Keratinocyte (primary cell): ENCODE measurements at regions not wholly inside any gene's neighbourhood (a gene's known extent, or its start where the extent isn't known, plus 50 kb on each side); places are given as distances from the start of the nearest gene placed in this dataset.

Experiments used
- DNase-seq: peaks from one replicate; pipeline ENCODE4 v3.0.0-alpha.2; 2011; ENCODE audit warnings: low read depth, missing footprints, low spot score
- FAIRE-seq: peaks from 2 replicates; lab custom pipeline; 2011; peaks lifted over from hg19 to GRCh38; lab: Jason Lieb, UNC
- H2AFZ ChIP-seq: 2 replicates; pipeline ENCODE4 v1.6.0; 2012; ENCODE audit warnings: low read length, control low read depth, inconsistent platforms; ENCODE audit not compliant: control insufficient read depth
- H3K27ac ChIP-seq: 2 replicates; pipeline ENCODE4 v1.5.1; 2011; ENCODE audit warnings: low read length; ENCODE audit not compliant: control insufficient read depth, insufficient read depth
- H3K27me3 ChIP-seq: 3 replicates; pipeline ENCODE4 v1.6.0; 2011; ENCODE audit warnings: low read length; ENCODE audit not compliant: control insufficient read depth, insufficient read depth; ENCODE audit errors: extremely low read depth
- H3K36me3 ChIP-seq, 2 experiments: 2 replicates in 1 of 2; 3 replicates in 1 of 2; pipeline ENCODE4 v1.5.1; 2011; ENCODE audit warnings: low read length in 2 of 2, mild to moderate bottlenecking in 1 of 2; ENCODE audit not compliant: control insufficient read depth in 2 of 2, insufficient read depth in 2 of 2; ENCODE audit errors: extremely low read depth in 1 of 2
- H3K4me1 ChIP-seq: 3 replicates; pipeline ENCODE4 v1.5.1; 2011; ENCODE audit warnings: low read length; ENCODE audit not compliant: control insufficient read depth, insufficient read depth; ENCODE audit errors: extremely low read depth
- H3K4me2 ChIP-seq: 3 replicates; pipeline ENCODE4 v1.6.0; 2011; ENCODE audit warnings: low read depth, low read length; ENCODE audit not compliant: control insufficient read depth, insufficient read depth; ENCODE audit errors: extremely low read depth
- H3K4me3 ChIP-seq, 3 experiments: fragments of 200-600 bp in 1 of 3; sonication (generic) in 1 of 3; 2 replicates in 2 of 3; 3 replicates in 1 of 3; pipeline ENCODE4 v1.5.1; 2011 to 2016; ENCODE audit warnings: low read length in 3 of 3, mild to moderate bottlenecking in 3 of 3, control low read depth in 2 of 3, inconsistent platforms in 1 of 3, low read depth in 1 of 3, mixed read lengths in 1 of 3, mixed run types in 1 of 3, moderate library complexity in 1 of 3; ENCODE audit not compliant: control insufficient read depth in 2 of 3, insufficient read depth in 2 of 3; ENCODE audit errors: extremely low read depth in 1 of 3
- H3K79me2 ChIP-seq: 2 replicates; pipeline ENCODE4 v1.6.0; 2012; ENCODE audit warnings: low read length; ENCODE audit not compliant: control insufficient read depth, insufficient read depth
- H3K9ac ChIP-seq: 3 replicates; pipeline ENCODE4 v1.6.0; 2011; ENCODE audit warnings: low read length; ENCODE audit not compliant: control insufficient read depth, insufficient read depth; ENCODE audit errors: extremely low read depth
- H3K9me1 ChIP-seq: 3 replicates; pipeline ENCODE4 v1.6.0; 2011; ENCODE audit warnings: low read length; ENCODE audit not compliant: control insufficient read depth, insufficient read depth; ENCODE audit errors: extremely low read depth
- H3K9me3 ChIP-seq: 2 replicates; pipeline ENCODE4 v1.5.1; 2012; ENCODE audit warnings: low read depth, low read length; ENCODE audit not compliant: control insufficient read depth
- H4K20me1 ChIP-seq: 3 replicates; pipeline ENCODE4 v1.6.0; 2011; ENCODE audit warnings: low read length; ENCODE audit not compliant: control insufficient read depth, insufficient read depth; ENCODE audit errors: extremely low read depth
- CTCF ChIP-seq, 3 experiments: IDR thresholded peaks in 1 of 3; conservative IDR thresholded peaks in 1 of 3; optimal IDR thresholded peaks in 1 of 3; 2 replicates in 2 of 3; 3 replicates in 1 of 3; pipeline versions ENCODE3 to v1.5.1; 2011; ENCODE audit warnings: low read length in 3 of 3, mild to moderate bottlenecking in 3 of 3, moderate library complexity in 2 of 3, control low read depth in 1 of 3, inconsistent platforms in 1 of 3; ENCODE audit not compliant: insufficient read depth in 2 of 3; ENCODE audit errors: extremely low read depth in 1 of 3
- EZH2 ChIP-seq: IDR thresholded peaks from one replicate; pipeline ENCODE4 v1.6.1; 2012; ENCODE audit warnings: inconsistent platforms, mild to moderate bottlenecking, low read length, moderate library complexity
- dilution Hi-C: fragments of 300-500 bp; cut with MboI; formaldehyde crosslinking; loops from one replicate; pipeline ENCODE4 v1.7.0; 2020; ENCODE audit warnings: low sequenced_read_pairs; ENCODE audit not compliant: extremely low pct_ligation_motif_present

- Histone ChIP-seq H3K9ac (no peak overlapping the region), H3K27ac (no peak overlapping the region), H3K4me1 (no peaks in the 10 kb centered on the region), H3K36me3 (no peaks in the 10 kb centered on the region), H3K27me3 (peaks cover 2% of the 10 kb centered on the region), H3K4me3 (no peak overlapping the region), H3K79me2 (no peaks in the 10 kb centered on the region), H3K9me3 (no peaks in the 10 kb centered on the region), H4K20me1 (no peaks in the 10 kb centered on the region), H3K9me1 (no peaks in the 10 kb centered on the region), H3K4me2 (no peak overlapping the region), H2AFZ (no peak overlapping the region)
- TF ChIP-seq CTCF (optimal IDR thresholded peaks at IDR 0.05 in 1 of 3, IDR thresholded peaks at IDR 0.05 in 1 of 3, conservative IDR thresholded peaks at IDR 0.05 in 1 of 3; ENCODE audit: extremely low read depth in 1 of 3, insufficient read depth in 2 of 3, low read length in 3 of 3), result no peak
- no peak for TF ChIP-seq EZH2
- dilution Hi-C loops, result no loop called here
- DNase-seq (no peak), FAIRE-seq (no peak)
Observed at GRCh38 chr17:73819440-73820395, 175.5 kb upstream of the SDK2 start.

- Histone ChIP-seq H3K79me2 (no peaks in the 10 kb centered on the region), H2AFZ (no peak overlapping the region), H3K4me2 (no peak overlapping the region), H3K9ac (no peak overlapping the region), H3K27me3 (peaks cover 2% of the 10 kb centered on the region), H3K27ac (no peak overlapping the region), H3K36me3 (no peaks in the 10 kb centered on the region), H4K20me1 (no peaks in the 10 kb centered on the region), H3K4me3 (no peak overlapping the region), H3K9me3 (no peaks in the 10 kb centered on the region), H3K9me1 (no peaks in the 10 kb centered on the region), H3K4me1 (no peaks in the 10 kb centered on the region)
- dilution Hi-C loops, result no loop called here
- no peak for FAIRE-seq
- DNase-seq, result no peak
- TF ChIP-seq EZH2 (no peak), CTCF (optimal IDR thresholded peaks at IDR 0.05 in 1 of 3, IDR thresholded peaks at IDR 0.05 in 1 of 3, conservative IDR thresholded peaks at IDR 0.05 in 1 of 3; ENCODE audit: extremely low read depth in 1 of 3, insufficient read depth in 2 of 3, low read length in 3 of 3) (peak in 2 of 3 experiments; percentile 18 to 45)
Observed at GRCh38 chr17:73820686-73821448, 176.6 kb upstream of the SDK2 start.
